HG02759 (cell line): ENCODE measurements at regions not wholly inside any gene's neighbourhood (a gene's known extent, or its start where the extent isn't known, plus 50 kb on each side); places are given as distances from the start of the nearest gene placed in this dataset.

ENCODE experiments used
- ATAC-seq: cut with Tn5 transposase; IDR thresholded peaks from one replicate; pipeline ENCODE4 v1.9.1; 2021; ENCODE audit warnings: mild to moderate bottlenecking, moderate library complexity; ENCODE audit not compliant: unreplicated experiment

- no peak for ATAC-seq
Measured at GRCh38 chr13:73970421-73971055, 163.7 kb downstream of the KLF12 start.

GRCh38 chr13:73967397-73968165 lies 166.6 kb downstream of the KLF12 start:
- ATAC-seq: peak; percentile 99

GRCh38 chr13:73966331-73966730 lies 167.9 kb downstream of the KLF12 start:
- ATAC-seq: no peak

GRCh38 chr13:73962284-73962683 lies 171.9 kb downstream of the KLF12 start:
- ATAC-seq: no peak

GRCh38 chr13:73961181-73961580 lies 173.0 kb downstream of the KLF12 start:
- no peak for ATAC-seq

DNA sequence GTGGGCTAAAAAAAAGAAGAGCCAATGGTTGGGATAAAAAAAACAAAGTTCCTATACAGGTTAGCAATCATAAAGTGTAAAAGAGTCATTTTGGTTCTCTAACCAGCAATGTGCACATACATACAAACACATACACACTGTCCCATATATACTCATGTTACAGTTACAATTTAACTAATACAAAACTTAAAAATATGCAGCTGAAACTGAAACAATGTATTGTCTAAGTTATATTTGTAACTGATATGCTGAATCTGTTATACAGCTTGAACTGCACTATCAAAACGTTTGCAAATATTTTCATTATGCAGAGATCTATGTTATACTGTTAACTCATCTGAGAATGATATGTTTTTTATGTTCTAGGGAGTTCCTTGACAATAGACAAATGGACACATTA lies 173.7 kb downstream of the KLF12 start:
- peak; percentile 35 for ATAC-seq

DNA sequence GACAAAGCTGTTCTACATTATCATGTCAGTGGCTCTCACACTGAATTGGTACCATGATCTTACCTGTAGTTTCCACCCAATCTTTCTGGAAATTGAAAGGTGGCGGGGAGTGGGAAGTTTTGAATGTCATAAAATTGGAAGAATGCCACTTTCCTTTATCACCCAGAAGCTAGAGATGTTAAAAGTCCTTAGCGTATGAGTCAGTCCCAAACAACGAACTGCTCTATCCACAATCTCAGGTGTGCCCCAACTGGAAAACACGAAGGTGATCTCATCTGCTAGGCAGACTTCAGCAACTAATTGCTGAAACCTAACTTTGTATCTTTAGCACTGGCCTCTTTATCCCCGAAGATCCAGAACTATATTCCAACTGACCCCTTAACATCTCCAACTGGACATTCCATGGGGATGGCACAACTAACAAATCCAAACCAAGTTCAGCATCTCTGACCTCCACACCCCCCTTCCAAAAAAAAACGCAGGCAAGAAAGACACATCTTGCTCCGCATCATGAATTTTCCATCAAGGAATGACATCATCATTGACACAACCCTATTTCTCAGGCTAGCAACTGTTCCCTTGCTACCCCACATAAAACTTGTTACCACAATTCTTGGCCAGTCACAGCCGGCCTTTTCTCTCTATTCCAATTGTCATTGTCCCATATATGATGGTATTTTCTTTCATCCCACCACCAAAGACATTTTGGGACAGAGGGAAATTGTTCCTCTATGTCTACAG lies 175.4 kb downstream of the KLF12 start:
- ATAC-seq: no peak

DNA sequence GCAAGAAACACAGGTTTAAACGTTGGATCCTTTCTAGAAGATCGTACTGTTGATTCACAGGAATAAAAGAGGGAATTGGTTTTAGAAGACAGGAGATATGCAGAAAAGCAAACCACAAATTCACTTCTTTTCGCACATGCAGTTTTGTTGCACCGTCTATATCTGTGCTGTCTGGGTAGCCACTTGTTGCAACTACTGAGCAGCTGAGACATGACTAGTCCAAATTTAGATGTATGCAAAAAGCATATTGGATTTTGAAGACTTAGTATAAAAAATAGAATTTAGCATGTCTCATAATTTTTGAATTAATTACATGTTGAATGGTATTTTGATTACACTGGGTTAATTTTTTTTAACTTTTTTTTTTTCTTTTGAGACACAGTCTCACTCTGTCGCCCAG lies 176.3 kb downstream of the KLF12 start:
- no peak for ATAC-seq

- ATAC-seq: no peak
Measured at GRCh38 chr13:73956795-73957408, 177.3 kb downstream of the KLF12 start.

GRCh38 chr13:73955977-73956500 lies 178.2 kb downstream of the KLF12 start:
- ATAC-seq: no peak

DNA sequence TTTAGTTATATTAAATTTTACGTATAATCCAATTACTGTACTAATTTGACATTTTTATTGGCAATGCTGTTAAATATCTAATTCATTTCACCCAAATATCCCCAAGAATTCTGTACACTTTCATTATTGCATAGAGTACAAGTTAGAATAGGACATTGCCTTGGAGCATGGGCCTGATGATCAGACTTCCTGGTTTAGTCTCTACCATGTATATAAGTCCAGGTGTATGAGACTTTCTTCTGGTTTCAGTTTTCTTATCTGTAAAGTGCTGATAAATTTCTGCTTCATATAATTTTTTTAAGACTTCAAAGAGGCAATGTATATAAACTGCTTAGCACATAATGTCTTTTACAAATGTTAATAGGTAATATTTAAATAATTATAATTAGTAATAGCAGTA lies 179.4 kb downstream of the KLF12 start:
- peak; percentile 74 for ATAC-seq

- ATAC-seq: no peak
Measured at GRCh38 chr13:73952648-73953047, 181.6 kb downstream of the KLF12 start.

DNA sequence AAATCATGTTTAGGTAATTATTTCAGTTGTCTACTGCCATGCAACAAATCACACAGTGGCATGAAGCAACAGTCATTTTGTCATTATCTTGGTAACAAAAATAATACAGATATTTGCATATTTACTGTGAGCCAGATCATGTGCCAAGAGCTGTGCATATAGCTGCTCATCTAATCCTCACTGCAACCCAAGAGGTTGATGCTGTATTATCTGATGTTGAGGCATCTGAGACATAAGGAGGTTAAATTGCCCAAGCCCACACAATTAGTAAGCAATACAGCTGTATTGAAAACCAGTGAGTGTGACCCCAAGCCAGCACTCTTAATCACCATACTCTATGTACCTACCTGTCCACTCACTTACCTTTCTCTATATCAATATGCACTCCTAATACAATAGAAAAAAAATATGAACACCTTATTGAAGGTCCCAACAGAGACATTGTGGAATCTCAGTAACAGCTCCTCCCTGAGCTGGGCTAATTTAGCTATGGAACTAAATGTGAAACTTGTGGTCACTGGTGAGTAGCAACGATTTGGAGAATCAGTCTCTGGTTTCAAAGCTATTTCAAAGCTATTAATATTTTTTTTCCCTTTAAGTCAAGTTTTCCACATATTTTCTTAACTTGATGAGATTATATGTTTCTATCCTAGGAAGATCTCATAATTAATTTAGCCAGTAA lies 185.2 kb downstream of the KLF12 start:
- ATAC-seq: peak; percentile 59

DNA sequence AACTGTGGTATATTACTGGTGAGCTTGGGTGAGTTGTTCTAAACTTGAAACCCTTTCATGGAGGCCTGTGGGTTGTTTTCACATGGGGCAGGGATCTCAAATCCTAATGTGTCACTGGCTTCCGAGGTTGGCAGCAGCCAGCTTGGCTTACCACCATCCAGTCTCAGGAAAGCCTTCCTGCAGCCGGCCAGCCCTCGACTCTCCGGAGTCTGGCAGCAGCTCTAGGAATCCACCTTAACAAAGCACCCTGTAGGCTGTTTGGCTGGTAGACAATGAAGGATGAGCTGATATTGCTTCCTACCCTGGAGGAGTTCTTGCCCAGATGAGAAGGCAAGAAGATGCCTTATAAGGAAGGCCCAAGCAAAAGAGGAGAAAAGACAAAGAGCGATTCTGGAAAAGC lies 188.3 kb downstream of the KLF12 start:
- ATAC-seq: no peak

- no peak for ATAC-seq
Measured at GRCh38 chr13:73945382-73945781, 188.8 kb downstream of the KLF12 start.

DNA sequence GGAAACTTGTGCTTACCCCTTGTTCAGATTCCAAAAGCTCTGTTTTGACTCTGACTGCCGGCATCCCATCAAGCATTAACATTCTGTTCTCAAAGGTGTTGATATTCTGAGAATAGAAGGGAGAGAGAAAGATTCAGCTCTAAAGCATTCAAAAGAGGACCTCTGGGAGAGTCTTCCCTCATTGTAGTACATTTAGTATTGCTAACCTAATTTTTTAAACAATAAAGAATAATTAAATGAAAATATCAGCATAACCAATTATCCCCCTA lies 190.3 kb downstream of the KLF12 start:
- no peak for ATAC-seq

- no peak for ATAC-seq
Measured at GRCh38 chr13:73943137-73943964, 190.9 kb downstream of the KLF12 start.

- no peak for ATAC-seq
Measured at GRCh38 chr13:73941752-73942151, 192.5 kb downstream of the KLF12 start.

- no peak for ATAC-seq
Measured at GRCh38 chr13:73940098-73940497, 194.1 kb downstream of the KLF12 start.

GRCh38 chr13:73939603-73940002 lies 194.6 kb downstream of the KLF12 start:
- no peak for ATAC-seq
